K562 (cell line): ENCODE measurements at regions not wholly inside any gene's neighbourhood (a gene's known extent, or its start where the extent isn't known, plus 50 kb on each side); places are given as distances from the start of the nearest gene placed in this dataset.
A peak's percentile ranks its signal among the peaks of the same experiment; 100 is the strongest.
"Not testable (repeated sequence)": the region's sequence is repeated elsewhere in the genome, so short reads cannot be mapped to it uniquely, and the experiment has no call there.

Experiments used
- ATAC-seq: fragments of 200-7000 bp; cut with Tn5 transposase; 3 replicates; pipeline ENCODE4 v1.9.1; 2020; ENCODE audit warnings: moderate library complexity
- BruUV-seq: library from RNA; stranded (reverse); fragments of 400-500 nt; replicated peaks from 2 replicates; lab custom pipeline; 2021; lab: Mats Ljungman, UMichigan
- CTCF ChIA-PET: fragments of 300-600 bp; formaldehyde crosslinking; extraction: SDS; loops from one replicate; lab custom pipeline; 2021; ENCODE audit warnings: low intra/inter-chr PET ratio; lab: Yijun Ruan, JAX
- POLR2A ChIA-PET: fragments of 300-600, 350-650 bp; sonication (Branson Sonifier 250); formaldehyde crosslinking; extraction: SDS; loops from one replicate; lab custom pipeline; 2021; ENCODE audit warnings: antibody characterized with exemption, inconsistent platforms; lab: Yijun Ruan, JAX
- DNase-seq, 4 experiments: peaks; one replicate each; pipeline versions ENCODE4 v3.0.0 to v3.0.0-alpha.2; 2011 to 2018; ENCODE audit warnings: low spot score in 3 of 4, mixed read lengths in 3 of 4; ENCODE audit errors: extremely low read depth in 1 of 4
- FAIRE-seq: peaks from 2 replicates; lab custom pipeline; 2011; peaks lifted over from hg19 to GRCh38; lab: Jason Lieb, UNC
- H2AFZ ChIP-seq: 2 replicates; pipeline ENCODE4 v1.6.0; 2011; ENCODE audit warnings: low read depth, low read length, control low read depth, inconsistent platforms
- H3K27ac ChIP-seq: fragments of 200-600 bp; 3 replicates; pipeline ENCODE4 v1.8.0; 2011; ENCODE audit warnings: low read depth, mild to moderate bottlenecking, control low read depth, inconsistent platforms, low read length, moderate library complexity, mixed read lengths; ENCODE audit errors: extremely low read depth
- H3K27me3 ChIP-seq, 2 experiments: fragments of 300-600 bp in 1 of 2; 2 replicates in 1 of 2; 3 replicates in 1 of 2; pipeline versions ENCODE4 v1.6.0 to v1.8.0; 2011; ENCODE audit warnings: inconsistent platforms in 2 of 2, low read length in 2 of 2, mild to moderate bottlenecking in 1 of 2, mixed read lengths in 1 of 2, moderate library complexity in 1 of 2; ENCODE audit not compliant: control insufficient read depth in 2 of 2, insufficient read depth in 2 of 2
- H3K36me3 ChIP-seq: fragments of 300-600 bp; 3 replicates; pipeline ENCODE4 v1.8.0; 2011; ENCODE audit warnings: mild to moderate bottlenecking, low read length, inconsistent platforms; ENCODE audit not compliant: control insufficient read depth, insufficient read depth
- H3K4me1 ChIP-seq, 2 experiments: fragments of 200-600 bp in 1 of 2; replicated peaks in 1 of 2; 2 replicates in 1 of 2; 3 replicates in 1 of 2; pipeline versions ENCODE4 v1.5.1 to v1.8.0; 2011; ENCODE audit warnings: inconsistent platforms in 2 of 2, low read length in 2 of 2, mild to moderate bottlenecking in 1 of 2, mixed read lengths in 1 of 2, moderate library complexity in 1 of 2; ENCODE audit not compliant: control insufficient read depth in 2 of 2, insufficient read depth in 2 of 2
- H3K4me2 ChIP-seq: 2 replicates; pipeline ENCODE4 v1.6.1; 2011; ENCODE audit warnings: low read length, control low read depth, inconsistent platforms, mixed read lengths; ENCODE audit not compliant: insufficient read depth
- H3K4me3 ChIP-seq: fragments of 200-600 bp; sonication (generic), shearing (Covaris generic); 2 replicates; pipeline ENCODE4 v1.5.1; 2016; ENCODE audit warnings: control low read depth, inconsistent platforms
- H3K79me2 ChIP-seq: fragments of 200-600 bp; 3 replicates; pipeline ENCODE4 v1.8.0; 2011; ENCODE audit warnings: low read length, inconsistent platforms; ENCODE audit not compliant: control insufficient read depth, insufficient read depth
- H3K9ac ChIP-seq, 2 experiments: 2 replicates each; pipeline versions ENCODE4 v1.6.0 to v1.6.1; 2011; ENCODE audit warnings: low read depth in 2 of 2, low read length in 2 of 2, control low read depth in 1 of 2, inconsistent platforms in 1 of 2, mild to moderate bottlenecking in 1 of 2, mixed read lengths in 1 of 2; ENCODE audit not compliant: insufficient read depth in 1 of 2
- H3K9me1 ChIP-seq: one replicate; pipeline ENCODE4 v1.6.0; 2011; ENCODE audit warnings: inconsistent platforms, mild to moderate bottlenecking, low read length, moderate library complexity; ENCODE audit not compliant: control insufficient read depth, insufficient read depth
- H3K9me3 ChIP-seq: replicated peaks from 2 replicates; pipeline ENCODE4 v1.5.1; 2011; ENCODE audit warnings: low read depth, low read length, inconsistent platforms; ENCODE audit not compliant: control insufficient read depth, insufficient read depth
- H4K20me1 ChIP-seq: replicated peaks from 2 replicates; pipeline ENCODE4 v1.6.1; 2011; ENCODE audit warnings: low read length, inconsistent platforms, mixed read lengths; ENCODE audit not compliant: control insufficient read depth, insufficient read depth
- AFF1 ChIP-seq, 2 experiments: fragments of 450-650 bp; IDR thresholded peaks; 2 replicates each; pipeline ENCODE4 v1.6.1; 2018; ENCODE audit warnings: mild to moderate bottlenecking in 2 of 2, low read depth in 1 of 2; ENCODE audit not compliant: partially characterized antibody in 2 of 2
- EGR1 ChIP-seq: fragments of 450-650 bp; conservative IDR thresholded peaks from 2 replicates; pipeline ENCODE4 v1.6.1; 2017; ENCODE audit warnings: mild to moderate bottlenecking
- PHB ChIP-seq: fragments of 250-450 bp; sonication (Bioruptor Pico); IDR thresholded peaks from 2 replicates; pipeline ENCODE4 v1.5.0; 2021
- TARDBP ChIP-seq: fragments of 450-650 bp; IDR thresholded peaks from 2 replicates; pipeline ENCODE4 v1.6.1; 2016
- TOE1 ChIP-seq, 2 experiments: fragments of 450-650 bp in 1 of 2; sonication (generic) in 1 of 2; formaldehyde crosslinking in 1 of 2; IDR thresholded peaks; 2 replicates each; pipeline versions ENCODE4 v1.7.1 to v1.8.0; 2016 to 2022; ENCODE audit warnings: borderline replicate concordance in 2 of 2, mild to moderate bottlenecking in 2 of 2, antibody characterized with exemption in 1 of 2, inconsistent platforms in 1 of 2, low read depth in 1 of 2, missing genetic modification reagents in 1 of 2, moderate library complexity in 1 of 2
- WGBS: fragments of 100-300 bp; shearing (Covaris generic); methylation state at CpG from one replicate; pipeline ENCODE4 v1.1.6; 2016; ENCODE audit warnings: low coverage, mixed read lengths; ENCODE audit not compliant: insufficient coverage; ENCODE audit errors: missing lambda C conversion rate; 5-methylcytosine and 5-hydroxymethylcytosine counted together
- in situ Hi-C: fragments of 300-500 bp; cut with MboI; formaldehyde crosslinking; loops from 4 replicates; pipeline ENCODE4 v1.15.0; 2018; ENCODE audit warnings: inconsistent platforms, mixed read lengths
- intact Hi-C: fragments of 100-400 bp; cut with micrococcal nuclease; formaldehyde crosslinking; loops from 2 replicates; pipeline ENCODE4 v1.14.2; 2022
- TF ChIP-seq, protein P1 (sequence below): fragments of 450-650 bp; IDR thresholded peaks from 2 replicates; pipeline ENCODE4 v1.6.1; 2016; ENCODE audit warnings: antibody characterized with exemption
- TF ChIP-seq, protein P2 (sequence below): fragments of 250-450 bp; sonication (Bioruptor Pico); IDR thresholded peaks from 2 replicates; pipeline ENCODE4 v1.5.0; 2021; ENCODE audit warnings: mild to moderate bottlenecking, moderate library complexity
- TF ChIP-seq, protein P3 (sequence below): fragments of 250-450 bp; sonication (Bioruptor Pico); IDR thresholded peaks from 2 replicates; pipeline ENCODE4 v1.4.0; 2020; ENCODE audit warnings: mild to moderate bottlenecking, moderate library complexity, borderline replicate concordance

DNA sequence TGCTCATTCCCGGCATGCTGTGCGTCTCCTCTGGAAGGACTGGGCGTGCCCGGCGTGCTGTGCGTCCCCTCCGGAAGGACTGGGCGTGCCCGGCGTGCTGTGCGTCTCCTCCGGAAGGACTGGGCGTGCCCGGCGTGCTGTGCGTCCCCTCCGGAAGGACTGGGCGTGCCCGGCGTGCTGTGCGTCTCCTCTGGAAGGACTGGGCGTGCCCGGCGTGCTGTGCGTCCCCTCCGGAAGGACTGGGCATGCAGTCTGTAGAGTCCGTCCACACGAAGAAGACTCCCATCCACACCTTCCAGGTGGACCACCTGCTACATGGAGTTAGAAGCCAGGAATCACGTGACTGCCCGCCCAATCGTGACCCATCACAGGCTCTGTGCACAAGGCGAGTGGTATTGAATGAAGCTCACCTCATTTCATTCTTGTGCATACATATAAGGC is 577.7 kb upstream of the ADARB2 start (continued):
- TF ChIP-seq TOE1 (IDR thresholded peaks at IDR 0.05; ENCODE audit: borderline replicate concordance), result peak; percentile 72; the same call in 1 of the 2 replicates
- TF ChIP-seq TOE1 (CRISPR knock-in tag; IDR thresholded peaks at IDR 0.05; ENCODE audit: borderline replicate concordance, low read depth), result not testable (repeated sequence)

DNA sequence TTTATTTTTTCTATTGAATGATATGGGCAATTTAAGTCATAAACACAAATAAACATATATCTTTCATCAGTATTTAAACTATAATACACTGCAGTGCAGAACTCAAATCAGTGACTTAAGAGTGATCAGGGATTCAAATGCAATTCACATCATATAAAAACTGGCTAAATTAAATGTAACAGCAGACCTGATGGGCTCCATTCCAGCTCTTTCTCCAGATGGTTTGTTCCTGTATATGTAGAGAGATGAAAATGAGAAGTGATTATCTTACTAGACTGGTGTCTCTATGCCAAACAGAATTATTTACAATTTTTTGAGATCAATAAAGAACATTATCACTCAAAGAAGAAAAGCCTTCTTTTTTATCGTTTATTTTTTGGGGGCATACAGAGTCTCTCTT is 568.8 kb upstream of the ADARB2 start:
- Histone ChIP-seq H3K79me2 (no peaks in the 10 kb centered on the region), H3K4me2 (no peak overlapping the region), H3K9me3 (no peaks in the 10 kb centered on the region), H3K27me3 (no peaks in the 10 kb centered on the region), H3K9me1 (no peaks in the 10 kb centered on the region), H3K4me1 (no peaks in the 10 kb centered on the region), H3K4me3 (no peak overlapping the region), H4K20me1 (no peaks in the 10 kb centered on the region), H3K9ac (no peak overlapping the region), H3K36me3 (no peaks in the 10 kb centered on the region), H2AFZ (no peak overlapping the region), H3K27ac (no peak overlapping the region)
- no peak for ATAC-seq
- ChIA-PET CTCF (no interaction called here), POLR2A (interaction anchor here (1.1 kb wide), 1 partner anchor 12 kb away, joined by 4 read pairs; no protein-coding TSS in a partner anchor)
- DNase-seq, result no peak
- FAIRE-seq, result no peak
- in situ Hi-C loops (no loop called here), intact Hi-C loops (no loop called here)
- BruUV-seq, result no TSS peak
- 0% methylated on average over 1 of the region's 1 CpG for WGBS
- TF ChIP-seq TARDBP, result no peak
- TF ChIP-seq EGR1, result no peak
- TF ChIP-seq, protein P1, sequence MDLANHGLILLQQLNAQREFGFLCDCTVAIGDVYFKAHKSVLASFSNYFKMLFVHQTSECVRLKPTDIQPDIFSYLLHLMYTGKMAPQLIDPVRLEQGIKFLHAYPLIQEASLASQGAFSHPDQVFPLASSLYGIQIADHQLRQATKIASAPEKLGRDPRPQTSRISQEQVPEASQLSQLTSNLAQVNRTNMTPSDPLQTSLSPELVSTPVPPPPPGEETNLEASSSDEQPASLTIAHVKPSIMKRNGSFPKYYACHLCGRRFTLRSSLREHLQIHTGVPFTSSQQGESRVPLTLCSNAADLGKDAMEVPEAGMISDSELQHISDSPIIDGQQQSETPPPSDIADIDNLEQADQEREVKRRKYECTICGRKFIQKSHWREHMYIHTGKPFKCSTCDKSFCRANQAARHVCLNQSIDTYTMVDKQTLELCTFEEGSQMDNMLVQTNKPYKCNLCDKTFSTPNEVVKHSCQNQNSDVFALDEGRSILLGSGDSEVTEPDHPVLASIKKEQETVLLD, result no peak
- TF ChIP-seq, protein P2, sequence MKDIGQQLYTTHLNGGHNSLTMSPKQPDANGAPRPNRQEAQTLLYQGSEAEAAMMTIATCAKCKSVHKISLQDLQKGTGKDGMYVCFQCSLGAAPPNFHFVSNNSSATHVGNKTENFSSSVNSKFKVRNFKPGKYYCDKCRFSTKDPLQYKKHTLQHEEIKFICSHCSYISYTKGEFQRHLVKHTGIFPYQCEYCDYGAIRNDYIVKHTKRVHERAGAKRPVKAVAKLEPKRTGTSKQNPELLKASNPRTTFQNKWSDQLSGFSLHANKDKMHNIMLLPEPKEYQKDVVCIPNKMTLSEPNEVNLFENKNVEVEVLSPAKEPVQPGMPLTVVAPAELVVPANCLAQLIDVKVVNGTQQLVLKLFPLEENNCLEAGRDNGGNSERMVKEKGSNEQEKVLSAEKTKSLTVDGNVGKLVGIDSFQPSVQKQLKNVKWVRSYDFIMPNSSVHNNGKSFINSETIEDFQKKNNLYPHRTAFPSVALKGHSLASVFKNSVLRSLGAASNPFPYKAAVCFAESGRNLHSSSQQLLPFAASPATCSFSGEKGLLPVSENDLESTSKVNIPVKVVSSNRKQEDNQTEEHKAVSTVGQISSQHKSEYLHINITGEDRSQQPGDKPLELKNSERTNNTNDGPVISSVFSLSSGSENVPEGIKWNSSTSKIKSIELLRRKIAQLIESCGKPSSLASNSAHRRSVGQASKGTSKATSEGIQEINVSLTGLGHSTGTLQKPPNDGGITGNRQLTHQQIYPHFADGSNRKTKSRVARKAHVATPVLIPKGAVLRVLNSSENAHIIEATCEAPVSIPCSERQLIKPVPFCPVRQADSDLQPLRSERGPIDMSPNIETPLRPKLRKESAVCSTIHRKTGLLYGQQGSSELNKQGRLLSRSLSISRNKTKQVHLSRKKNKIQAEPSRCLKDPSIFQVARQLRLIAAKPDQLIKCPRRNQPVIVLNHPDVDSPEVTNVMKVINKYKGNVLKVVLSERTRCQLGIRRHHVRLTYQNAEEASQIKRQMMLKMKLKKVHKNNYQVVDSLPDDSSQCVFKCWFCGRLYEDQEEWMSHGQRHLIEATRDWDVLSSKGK (CRISPR knock-in tag), result no peak
- no peak for TF ChIP-seq AFF1 (IDR thresholded peaks at IDR 0.05; ENCODE audit: low read depth in 1 of 2, partially characterized antibody in 2 of 2)
- no peak for TF ChIP-seq PHB (CRISPR knock-in tag)
- TF ChIP-seq, protein P3, sequence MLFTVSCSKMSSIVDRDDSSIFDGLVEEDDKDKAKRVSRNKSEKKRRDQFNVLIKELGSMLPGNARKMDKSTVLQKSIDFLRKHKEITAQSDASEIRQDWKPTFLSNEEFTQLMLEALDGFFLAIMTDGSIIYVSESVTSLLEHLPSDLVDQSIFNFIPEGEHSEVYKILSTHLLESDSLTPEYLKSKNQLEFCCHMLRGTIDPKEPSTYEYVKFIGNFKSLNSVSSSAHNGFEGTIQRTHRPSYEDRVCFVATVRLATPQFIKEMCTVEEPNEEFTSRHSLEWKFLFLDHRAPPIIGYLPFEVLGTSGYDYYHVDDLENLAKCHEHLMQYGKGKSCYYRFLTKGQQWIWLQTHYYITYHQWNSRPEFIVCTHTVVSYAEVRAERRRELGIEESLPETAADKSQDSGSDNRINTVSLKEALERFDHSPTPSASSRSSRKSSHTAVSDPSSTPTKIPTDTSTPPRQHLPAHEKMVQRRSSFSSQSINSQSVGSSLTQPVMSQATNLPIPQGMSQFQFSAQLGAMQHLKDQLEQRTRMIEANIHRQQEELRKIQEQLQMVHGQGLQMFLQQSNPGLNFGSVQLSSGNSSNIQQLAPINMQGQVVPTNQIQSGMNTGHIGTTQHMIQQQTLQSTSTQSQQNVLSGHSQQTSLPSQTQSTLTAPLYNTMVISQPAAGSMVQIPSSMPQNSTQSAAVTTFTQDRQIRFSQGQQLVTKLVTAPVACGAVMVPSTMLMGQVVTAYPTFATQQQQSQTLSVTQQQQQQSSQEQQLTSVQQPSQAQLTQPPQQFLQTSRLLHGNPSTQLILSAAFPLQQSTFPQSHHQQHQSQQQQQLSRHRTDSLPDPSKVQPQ, result no peak
